Fibroblast of mammary gland (primary cell): ENCODE measurements at regions not wholly inside any gene's neighbourhood (a gene's known extent, or its start where the extent isn't known, plus 50 kb on each side); places are given as distances from the start of the nearest gene placed in this dataset.

Experiments
- DNase-seq: peaks from one replicate; pipeline ENCODE4 v3.0.0-alpha.2; 2010; ENCODE audit warnings: low read depth
- H3K4me3 ChIP-seq: 2 replicates; pipeline ENCODE4 v1.5.1; 2011; ENCODE audit warnings: low read depth, mild to moderate bottlenecking, low read length, moderate library complexity; ENCODE audit not compliant: control insufficient read depth
- CTCF ChIP-seq: conservative IDR thresholded peaks from 2 replicates; pipeline ENCODE4 v1.5.1; 2011; ENCODE audit warnings: low read depth, low read length, inconsistent platforms; ENCODE audit not compliant: control insufficient read depth, insufficient read depth

GRCh38 chr5:1641560-1642166, 117.9 kb upstream of the LPCAT1 start:
- H3K4me3 ChIP-seq, result no peak overlapping the region
- peak; percentile 74 for TF ChIP-seq CTCF
- peak; percentile 86 for DNase-seq

GRCh38 chr5:1641041-1641440, 117.3 kb upstream of the LPCAT1 start:
- no peak for TF ChIP-seq CTCF
- H3K4me3 ChIP-seq, result no peak overlapping the region
- DNase-seq, result no peak

- H3K4me3 ChIP-seq, result no peak overlapping the region
- DNase-seq, result no peak
- TF ChIP-seq CTCF, result no peak
Measured at GRCh38 chr5:1640421-1640881, 116.7 kb upstream of the LPCAT1 start.

- DNase-seq, result no peak
- no peak overlapping the region for H3K4me3 ChIP-seq
- TF ChIP-seq CTCF, result no peak
Measured at GRCh38 chr5:1639757-1640156, 116.0 kb upstream of the LPCAT1 start.

GRCh38 chr5:1638658-1639400, 115.1 kb upstream of the LPCAT1 start:
- no peak for DNase-seq
- no peak overlapping the region for H3K4me3 ChIP-seq
- TF ChIP-seq CTCF, result no peak

GRCh38 chr5:1637639-1638481, 114.1 kb upstream of the LPCAT1 start:
- no peak for TF ChIP-seq CTCF
- H3K4me3 ChIP-seq, result no peak overlapping the region
- no peak for DNase-seq
